WTC11 (cell line): ENCODE measurements at regions not wholly inside any gene's neighbourhood (a gene's known extent, or its start where the extent isn't known, plus 50 kb on each side); places are given as distances from the start of the nearest gene placed in this dataset.

ENCODE experiments used
- ATAC-seq: fragments of 200-7000 bp; cut with Tn5 transposase; 2 replicates; pipeline ENCODE4 v1.10.0; 2021; ENCODE audit warnings: mild to moderate bottlenecking, moderate library complexity
- CTCF ChIA-PET: fragments of 300-600 bp; sonication (Branson Sonifier 250); formaldehyde crosslinking; loops from one replicate; lab custom pipeline; 2021; ENCODE audit warnings: antibody characterized with exemption; lab: Charles Lee
- POLR2A ChIA-PET: fragments of 350-600 bp; sonication (Branson Sonifier 250); formaldehyde crosslinking; loops from one replicate; lab custom pipeline; 2021; ENCODE audit warnings: antibody characterized with exemption; lab: Charles Lee
- DNase-seq: peaks from one replicate; pipeline ENCODE4 v3.0.0; 2021; ENCODE audit warnings: low spot score
- H3K27ac Mint-ChIP-seq: 2 replicates; pipeline ENCODE4 v1.8.0; 2021; ENCODE audit warnings: mixed read lengths
- H3K27me3 Mint-ChIP-seq: 2 replicates; pipeline ENCODE4 v1.8.0; 2021; ENCODE audit warnings: low read depth, mild to moderate bottlenecking, moderate library complexity, mixed read lengths
- H3K36me3 Mint-ChIP-seq: 2 replicates; pipeline ENCODE4 v1.8.0; 2021; ENCODE audit warnings: mixed read lengths
- H3K4me1 Mint-ChIP-seq: 2 replicates; pipeline ENCODE4 v1.8.0; 2022; ENCODE audit warnings: mixed read lengths
- H3K4me3 Mint-ChIP-seq: 2 replicates; pipeline ENCODE4 v1.8.0; 2021; ENCODE audit warnings: mild to moderate bottlenecking, moderate library complexity, mixed read lengths
- H3K9me3 Mint-ChIP-seq: 2 replicates; pipeline ENCODE4 v1.8.0; 2021; ENCODE audit warnings: mixed read lengths
- ERG ChIP-seq: fragments of 250-450 bp; sonication (Bioruptor Pico); IDR thresholded peaks from 2 replicates; pipeline ENCODE4 v1.8.0; 2021; ENCODE audit warnings: mild to moderate bottlenecking
- GABPB1 ChIP-seq: sonication (generic); formaldehyde crosslinking; IDR thresholded peaks from 2 replicates; pipeline ENCODE4 v1.8.1; 2023; ENCODE audit warnings: mild to moderate bottlenecking, missing genetic modification reagents
- MXD4 ChIP-seq: fragments of 250-450 bp; sonication (Bioruptor Pico); IDR thresholded peaks from 2 replicates; pipeline ENCODE4 v1.8.0; 2021; ENCODE audit warnings: mild to moderate bottlenecking, moderate library complexity, borderline replicate concordance
- MYBL2 ChIP-seq: sonication (generic); formaldehyde crosslinking; IDR thresholded peaks from 2 replicates; pipeline ENCODE4 v1.8.1; 2023; ENCODE audit warnings: mild to moderate bottlenecking, moderate library complexity, missing genetic modification reagents
- NFATC4 ChIP-seq: fragments of 250-450 bp; sonication (Bioruptor Pico); IDR thresholded peaks from 2 replicates; pipeline ENCODE4 v1.9.0; 2021; ENCODE audit warnings: mild to moderate bottlenecking
- NFE2L1 ChIP-seq: sonication (generic); formaldehyde crosslinking; IDR thresholded peaks from 2 replicates; pipeline ENCODE4 v1.8.1; 2023; ENCODE audit warnings: missing genetic modification reagents
- NR2C2 ChIP-seq: sonication (generic); formaldehyde crosslinking; IDR thresholded peaks from 2 replicates; pipeline ENCODE4 v1.8.0; 2022; ENCODE audit warnings: mild to moderate bottlenecking, missing genetic modification reagents
- PRDM15 ChIP-seq: sonication (generic); formaldehyde crosslinking; IDR thresholded peaks from 2 replicates; pipeline ENCODE4 v1.8.0; 2022; ENCODE audit warnings: missing genetic modification reagents
- RORB ChIP-seq: fragments of 250-450 bp; sonication (Bioruptor Pico); IDR thresholded peaks from 2 replicates; pipeline ENCODE4 v1.9.0; 2021; ENCODE audit warnings: mild to moderate bottlenecking
- SOX15 ChIP-seq: fragments of 250-450 bp; sonication (Bioruptor Pico); IDR thresholded peaks from 2 replicates; pipeline ENCODE4 v1.9.0; 2021; ENCODE audit warnings: mild to moderate bottlenecking
- TEAD1 ChIP-seq: sonication (generic); formaldehyde crosslinking; IDR thresholded peaks from 2 replicates; pipeline ENCODE4 v1.8.0; 2022; ENCODE audit warnings: mild to moderate bottlenecking, missing genetic modification reagents
- ZNF232 ChIP-seq: sonication (generic); formaldehyde crosslinking; IDR thresholded peaks from 2 replicates; pipeline ENCODE4 v1.8.0; 2022; ENCODE audit warnings: mild to moderate bottlenecking, missing genetic modification reagents
- ZNF423 ChIP-seq: fragments of 250-450 bp; sonication (Bioruptor Pico); IDR thresholded peaks from 2 replicates; pipeline ENCODE4 v2.1.2; 2022; ENCODE audit warnings: mild to moderate bottlenecking, moderate library complexity
- ZNF425 ChIP-seq: fragments of 250-450 bp; sonication (Bioruptor Pico); conservative IDR thresholded peaks from 2 replicates; pipeline ENCODE4 v1.9.0; 2021; ENCODE audit warnings: mild to moderate bottlenecking
- ZNF671 ChIP-seq: fragments of 250-450 bp; sonication (Bioruptor Pico); IDR thresholded peaks from 2 replicates; pipeline ENCODE4 v1.8.0; 2021; ENCODE audit warnings: mild to moderate bottlenecking
- TF ChIP-seq, protein P1 (sequence below): sonication (generic); formaldehyde crosslinking; IDR thresholded peaks from 2 replicates; pipeline ENCODE4 v1.8.0; 2023; ENCODE audit warnings: missing genetic modification reagents
- TF ChIP-seq, protein P2 (sequence below): sonication (generic); formaldehyde crosslinking; IDR thresholded peaks from 2 replicates; pipeline ENCODE4 v1.8.1; 2023; ENCODE audit warnings: mild to moderate bottlenecking, missing genetic modification reagents

- TF ChIP-seq PRDM15 (CRISPR knock-in tag), result no peak
- TF ChIP-seq SOX15 (CRISPR knock-in tag), result no peak
- TF ChIP-seq NFE2L1 (CRISPR knock-in tag), result no peak
- TF ChIP-seq ERG (CRISPR knock-in tag), result no peak
- TF ChIP-seq NR2C2 (CRISPR knock-in tag), result no peak
Observed at GRCh38 chr6:10331334-10331968, 83.4 kb downstream of the TFAP2A start (continued).

GRCh38 chr6:10330515-10330914 lies 84.4 kb downstream of the TFAP2A start:
- no peak for ATAC-seq

More at GRCh38 chr6:10330515-10330914, 84.4 kb downstream of the TFAP2A start:
- TF ChIP-seq, protein P1, sequence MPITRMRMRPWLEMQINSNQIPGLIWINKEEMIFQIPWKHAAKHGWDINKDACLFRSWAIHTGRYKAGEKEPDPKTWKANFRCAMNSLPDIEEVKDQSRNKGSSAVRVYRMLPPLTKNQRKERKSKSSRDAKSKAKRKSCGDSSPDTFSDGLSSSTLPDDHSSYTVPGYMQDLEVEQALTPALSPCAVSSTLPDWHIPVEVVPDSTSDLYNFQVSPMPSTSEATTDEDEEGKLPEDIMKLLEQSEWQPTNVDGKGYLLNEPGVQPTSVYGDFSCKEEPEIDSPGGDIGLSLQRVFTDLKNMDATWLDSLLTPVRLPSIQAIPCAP (CRISPR knock-in tag), result no peak
- no peak for TF ChIP-seq MXD4 (CRISPR knock-in tag)
- no peak for TF ChIP-seq ZNF425 (CRISPR knock-in tag)
- TF ChIP-seq ZNF232 (CRISPR knock-in tag), result no peak
- TF ChIP-seq ZNF671 (CRISPR knock-in tag), result no peak
- TF ChIP-seq, protein P2, sequence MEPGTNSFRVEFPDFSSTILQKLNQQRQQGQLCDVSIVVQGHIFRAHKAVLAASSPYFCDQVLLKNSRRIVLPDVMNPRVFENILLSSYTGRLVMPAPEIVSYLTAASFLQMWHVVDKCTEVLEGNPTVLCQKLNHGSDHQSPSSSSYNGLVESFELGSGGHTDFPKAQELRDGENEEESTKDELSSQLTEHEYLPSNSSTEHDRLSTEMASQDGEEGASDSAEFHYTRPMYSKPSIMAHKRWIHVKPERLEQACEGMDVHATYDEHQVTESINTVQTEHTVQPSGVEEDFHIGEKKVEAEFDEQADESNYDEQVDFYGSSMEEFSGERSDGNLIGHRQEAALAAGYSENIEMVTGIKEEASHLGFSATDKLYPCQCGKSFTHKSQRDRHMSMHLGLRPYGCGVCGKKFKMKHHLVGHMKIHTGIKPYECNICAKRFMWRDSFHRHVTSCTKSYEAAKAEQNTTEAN (CRISPR knock-in tag), result no peak
- no peak for TF ChIP-seq GABPB1
- TF ChIP-seq MYBL2, result no peak
- no peak for TF ChIP-seq ZNF423 (CRISPR knock-in tag)
- no peak for TF ChIP-seq NFATC4 (CRISPR knock-in tag)
- TF ChIP-seq TEAD1 (CRISPR knock-in tag), result no peak
- no peak for TF ChIP-seq RORB
- TF ChIP-seq, all 79 proteins: peak for 0
- ChIA-PET POLR2A (interaction anchor here (0.6 kb wide), 1 partner anchor 53 kb away, joined by 3 read pairs; no protein-coding TSS in a partner anchor), CTCF (no interaction called here)
- no peak for DNase-seq
- Mint-ChIP-seq H3K4me3 (no peak overlapping the region), H3K27me3 (no peaks in the 10 kb centered on the region), H3K9me3 (no peaks in the 10 kb centered on the region), H3K4me1 (peaks cover 7% of the 10 kb centered on the region; the same call in 1 of the 2 replicates), H3K36me3 (no peaks in the 10 kb centered on the region), H3K27ac (no peak overlapping the region)
